NCI-H510A treated with DMSO at 0.1 percent for 48 hours (cell line): ENCODE measurements at regions not wholly inside any gene's neighbourhood (a gene's known extent, or its start where the extent isn't known, plus 50 kb on each side); places are given as distances from the start of the nearest gene placed in this dataset.

Source experiments
- DNase-seq: peaks from one replicate; lab custom pipeline; 2025; lab: John Stamatoyannopoulos, UW

DNA sequence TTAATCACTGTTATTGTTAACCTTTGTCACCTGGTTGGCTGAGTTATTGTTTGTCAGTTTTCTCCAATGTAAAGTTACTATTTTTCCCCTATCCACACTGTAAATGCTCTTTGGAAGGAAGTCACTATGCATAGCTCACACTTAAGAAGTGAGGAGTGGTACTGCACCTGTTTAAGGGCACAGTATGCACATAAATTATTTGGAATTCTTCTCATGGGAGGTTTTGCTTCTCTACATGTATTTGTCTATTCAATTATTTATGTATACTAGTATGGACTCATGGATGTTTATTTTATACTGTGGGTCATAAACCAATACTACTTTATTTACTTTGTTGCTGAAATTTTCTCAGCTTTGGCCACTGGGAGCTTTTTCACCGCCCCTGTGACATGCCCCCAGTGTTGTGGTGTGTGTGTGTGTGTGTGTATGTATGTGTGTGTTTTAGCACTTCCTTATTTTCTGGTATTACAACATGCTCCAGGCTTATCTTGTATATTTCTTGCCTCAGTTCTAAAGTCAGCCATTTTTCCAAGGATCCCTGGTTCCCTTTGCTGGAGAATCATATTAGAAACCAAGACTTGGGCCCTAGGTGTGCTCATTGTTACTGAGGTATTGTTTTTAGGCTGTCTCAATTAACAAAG lies 290.5 kb downstream of the KBTBD8 start:
- DNase-seq, result no peak

DNA sequence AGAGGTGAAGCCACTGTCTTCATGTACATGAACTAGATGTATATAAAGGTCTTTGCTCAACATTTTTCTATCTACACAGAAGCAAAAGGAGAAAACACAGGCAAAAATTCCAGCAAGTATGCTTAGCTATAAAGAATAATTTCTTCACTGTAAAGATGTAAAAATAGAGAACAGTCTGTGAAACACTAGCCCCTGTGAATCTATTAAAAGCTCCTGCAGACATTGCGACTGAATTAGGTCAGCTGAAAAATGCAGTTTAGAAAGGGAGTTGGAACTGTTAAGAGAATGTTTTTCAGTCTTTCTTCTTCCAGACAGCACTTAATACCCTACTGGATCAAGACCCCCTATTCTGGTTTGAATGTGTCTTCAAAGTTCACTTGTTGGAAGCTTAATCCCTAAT lies 291.5 kb downstream of the KBTBD8 start:
- DNase-seq, result no peak

- no peak for DNase-seq
Measured at GRCh38 chr3:67290438-67290837, 292.3 kb downstream of the KBTBD8 start.

DNA sequence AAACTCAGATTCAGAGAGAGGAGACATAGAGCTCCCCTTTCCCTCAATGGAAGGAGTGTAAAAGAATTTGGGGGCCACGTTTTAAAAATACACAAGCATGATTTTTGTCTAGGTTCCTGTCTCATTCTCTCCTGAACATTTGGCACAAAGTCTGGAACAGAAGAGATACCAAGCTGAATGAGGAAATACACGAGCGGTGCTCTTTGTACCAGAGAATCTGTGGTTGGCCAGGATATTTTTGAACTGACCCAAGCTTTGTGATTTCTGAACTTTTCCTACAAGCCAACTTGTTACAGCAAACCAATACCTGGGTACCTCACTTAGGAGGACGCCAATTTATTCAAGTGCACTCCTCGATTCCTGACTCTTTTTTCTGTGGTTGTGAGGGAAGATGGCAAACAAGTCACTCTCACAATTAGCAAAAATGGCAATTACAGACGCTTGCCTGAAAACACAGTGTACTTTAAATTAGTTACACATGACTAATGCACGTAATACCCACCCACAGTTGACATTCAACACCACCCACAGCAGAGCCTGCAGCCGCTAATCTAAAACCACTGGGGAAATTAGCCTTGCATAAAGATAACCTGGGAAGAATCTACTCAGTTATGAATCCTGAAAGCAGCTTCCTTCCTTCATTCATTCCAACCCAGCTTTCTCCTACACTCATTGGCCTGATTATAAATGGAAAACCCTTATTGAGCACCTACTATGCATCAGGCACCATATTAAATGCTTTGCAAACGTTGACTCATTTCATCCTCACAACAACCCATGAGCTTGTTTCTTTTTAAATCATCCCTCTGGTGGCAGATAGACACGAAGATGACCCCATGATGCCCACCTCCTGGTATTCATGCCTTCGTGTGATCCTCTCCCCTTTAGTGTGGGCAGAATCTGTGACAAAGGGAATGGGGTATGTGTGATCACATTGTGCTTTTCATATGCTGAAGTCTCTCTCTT lies 293.5 kb downstream of the KBTBD8 start:
- no peak for DNase-seq

- no peak for DNase-seq
Measured at GRCh38 chr3:67292356-67293121, 294.4 kb downstream of the KBTBD8 start.

GRCh38 chr3:67294341-67294740 lies 296.2 kb downstream of the KBTBD8 start:
- DNase-seq, result no peak

- no peak for DNase-seq
Measured at GRCh38 chr3:67296039-67296892, 298.2 kb downstream of the KBTBD8 start.

DNA sequence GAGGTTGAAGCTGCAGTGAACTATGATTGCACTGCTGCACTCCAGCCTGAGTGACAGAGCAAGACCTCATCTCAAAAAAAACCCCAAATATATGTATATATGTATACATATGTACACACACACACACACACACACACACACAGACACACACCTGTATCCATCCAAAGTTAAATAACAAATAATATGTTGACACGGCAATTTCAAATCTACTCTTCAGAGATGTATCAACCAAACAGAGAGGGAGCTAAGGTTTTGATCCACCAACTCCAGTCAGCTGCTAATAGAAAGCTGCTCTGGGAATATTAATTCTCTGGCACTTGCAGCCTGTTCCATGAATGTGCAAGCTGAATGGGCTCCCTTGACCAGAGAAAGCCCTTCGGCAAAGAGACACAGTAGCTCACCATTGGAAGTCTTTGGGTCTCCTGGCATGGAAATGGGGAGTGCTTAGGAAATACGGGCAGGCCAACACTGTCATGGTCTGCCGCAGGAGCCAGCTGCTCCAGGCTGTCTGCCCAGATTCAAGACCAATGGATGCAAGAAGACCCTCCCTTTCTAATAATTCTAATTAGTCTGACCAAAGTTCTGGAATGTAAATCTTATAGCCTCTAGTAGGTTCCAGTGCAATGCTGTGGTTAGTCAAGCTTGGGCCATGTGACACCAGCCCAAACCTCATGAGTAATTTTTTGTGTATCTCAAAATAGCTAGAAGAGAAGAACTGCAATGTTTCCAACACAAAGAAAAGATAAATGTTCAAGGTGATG lies 299.8 kb downstream of the KBTBD8 start:
- DNase-seq, result no peak

DNA sequence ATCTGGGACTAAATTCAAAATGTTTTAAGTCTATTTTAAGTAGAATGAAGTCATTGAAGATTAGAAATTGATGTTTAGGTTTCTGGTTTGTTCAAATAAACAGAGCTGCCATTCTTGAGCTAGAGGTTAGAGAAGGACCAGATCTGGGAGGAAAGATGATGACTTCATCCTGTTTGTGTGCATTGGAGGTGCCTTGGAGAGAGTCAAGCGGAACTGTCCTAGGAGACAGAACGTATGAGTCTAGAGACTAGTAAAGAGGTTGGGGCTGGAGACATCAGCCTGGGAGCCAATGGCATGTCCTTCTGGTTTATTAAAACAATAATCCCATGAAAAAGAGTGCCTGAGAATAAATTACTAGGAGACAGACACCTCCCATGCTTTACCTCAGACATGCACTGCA lies 303.4 kb downstream of the KBTBD8 start:
- DNase-seq, result no peak

DNA sequence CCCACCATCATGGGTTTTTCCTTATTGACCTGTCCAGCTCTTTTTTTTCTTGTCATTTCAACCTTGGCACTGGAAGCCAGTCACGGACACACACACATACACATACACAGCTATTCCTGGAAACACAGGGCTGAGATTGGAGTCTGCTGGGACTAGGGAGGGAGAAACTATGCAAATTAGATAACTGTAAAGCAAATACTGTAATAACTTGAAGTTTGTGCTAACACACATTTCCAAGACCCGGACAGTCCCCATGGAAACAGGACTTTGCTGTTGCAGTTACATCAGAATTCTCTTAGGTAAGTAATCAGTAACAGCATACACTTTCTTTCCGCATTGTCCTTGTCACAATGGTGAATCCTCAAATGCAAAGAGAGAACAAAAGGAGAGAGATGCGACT lies 304.4 kb downstream of the KBTBD8 start:
- no peak for DNase-seq

GRCh38 chr3:67305160-67305559 lies 307.1 kb downstream of the KBTBD8 start:
- no peak for DNase-seq

GRCh38 chr3:67305922-67306321 lies 307.8 kb downstream of the KBTBD8 start:
- no peak for DNase-seq

DNA sequence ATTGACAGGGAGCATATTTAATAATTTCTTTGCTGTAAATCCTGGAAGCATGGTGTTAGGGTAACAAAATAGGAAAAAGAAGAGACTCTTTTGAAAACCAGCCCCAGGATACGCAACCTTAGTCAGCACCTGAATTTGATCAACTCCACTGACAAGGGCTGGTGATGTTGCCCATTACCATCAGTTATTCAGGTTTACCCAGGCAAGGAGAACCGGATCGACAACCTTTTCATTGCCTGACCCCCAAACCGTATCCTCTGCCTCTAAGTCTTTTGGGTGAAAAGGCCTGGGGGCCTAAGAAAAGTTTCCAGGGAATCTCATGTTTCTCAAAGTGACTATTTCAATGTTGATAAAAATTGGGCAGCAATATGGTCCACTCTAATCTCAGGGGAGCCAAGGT lies 313.3 kb downstream of the KBTBD8 start:
- no peak for DNase-seq

DNA sequence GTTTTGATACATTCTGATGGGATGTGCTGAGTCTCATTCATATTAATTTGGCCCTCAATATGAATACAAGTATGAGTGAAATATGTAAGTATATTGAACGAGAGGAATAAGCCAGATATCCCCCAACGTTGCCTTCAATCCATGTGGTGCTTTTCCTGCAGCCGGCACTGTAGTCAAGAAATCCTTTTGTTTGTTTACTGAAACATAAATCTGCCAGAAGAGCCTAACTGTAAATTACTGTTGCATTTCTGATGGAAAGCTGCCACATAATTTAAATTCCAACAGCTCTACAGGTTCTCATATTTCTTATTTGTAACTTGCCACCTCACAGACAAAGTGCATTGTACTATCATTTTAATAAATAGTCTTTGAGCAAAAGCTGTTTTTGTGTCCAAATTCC lies 314.0 kb downstream of the KBTBD8 start:
- no peak for DNase-seq

DNA sequence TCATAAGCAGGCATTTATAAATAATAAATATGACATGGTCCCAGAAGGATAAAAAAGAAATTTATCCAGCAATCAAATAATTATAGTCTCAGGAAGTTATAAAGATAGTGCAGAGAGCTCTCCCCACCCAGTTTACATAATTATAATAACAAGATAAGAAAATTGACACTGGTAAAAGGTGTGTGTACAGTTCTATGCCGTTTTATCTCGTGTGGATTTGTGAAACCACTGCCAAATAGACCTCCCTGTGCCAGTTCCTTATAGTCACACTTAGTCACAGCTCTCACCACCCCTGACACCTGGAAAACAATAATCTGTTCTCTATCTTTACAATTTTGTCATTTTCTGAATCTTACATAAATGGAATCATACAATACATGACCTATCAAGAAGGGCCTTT lies 320.1 kb downstream of the KBTBD8 start:
- DNase-seq, result no peak

DNA sequence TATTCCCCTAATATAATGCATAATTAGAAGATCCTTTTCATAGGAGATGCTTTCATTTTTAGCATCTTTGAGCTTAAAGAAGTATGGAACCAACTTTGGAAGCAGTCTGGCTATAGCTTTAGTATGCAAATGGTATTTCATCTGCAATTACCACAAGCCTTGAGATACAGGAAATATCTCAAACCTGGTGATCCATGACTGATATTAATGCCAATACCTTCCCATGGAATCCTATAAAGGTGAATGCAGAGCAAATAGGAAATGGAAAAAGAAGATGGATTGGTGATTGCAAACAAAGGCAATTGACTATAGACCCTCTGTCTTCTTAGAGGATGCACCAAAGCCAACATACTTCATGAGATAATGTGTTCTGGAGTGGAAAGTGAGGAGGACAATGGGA lies 326.4 kb downstream of the KBTBD8 start:
- DNase-seq, result no peak
